ENCODE measurements at regions not wholly inside any gene's neighbourhood (a gene's known extent, or its start where the extent isn't known, plus 50 kb on each side); places are given as distances from the start of the nearest gene placed in this dataset.
"Not testable (repeated sequence)": the region's sequence is repeated elsewhere in the genome, so short reads cannot be mapped to it uniquely, and the experiment has no call there.

GRCh38 chr18:55897091-55897689 lies 309.2 kb upstream of the TCF4 start:
- Histone ChIP-seq H3K4me2 (ENCODE audit: low read depth, low read length) (no peak overlapping the region), H2AFZ (ENCODE audit: low read length) (no peak overlapping the region), H3K27ac (ENCODE audit: low read length) (no peak overlapping the region), H3K4me3 (ENCODE audit: low read length) (no peak overlapping the region), H3K27me3 (replicated peaks; ENCODE audit: insufficient read depth, low read length) (no peaks in the 10 kb centered on the region), H3K9me2 (replicated peaks; ENCODE audit: insufficient read depth, low read length) (no peaks in the 10 kb centered on the region), H3F3A (ENCODE audit: insufficient read depth, low read length) (no peaks in the 10 kb centered on the region), H3K79me2 (ENCODE audit: low read length) (no peaks in the 10 kb centered on the region), H3K36me3 (replicated peaks; ENCODE audit: insufficient read depth, low read length) (no peaks in the 10 kb centered on the region), H3K4me1 (ENCODE audit: low read length) (no peaks in the 10 kb centered on the region), H4K20me1 (ENCODE audit: insufficient read depth, low read length) (no peaks in the 10 kb centered on the region), H3K9me3 (replicated peaks; ENCODE audit: insufficient read depth, low read length) (no peaks in the 10 kb centered on the region), H3K9ac (ENCODE audit: low read length) (no peak overlapping the region)
- DNase-seq: no peak
- TF ChIP-seq, protein P1, sequence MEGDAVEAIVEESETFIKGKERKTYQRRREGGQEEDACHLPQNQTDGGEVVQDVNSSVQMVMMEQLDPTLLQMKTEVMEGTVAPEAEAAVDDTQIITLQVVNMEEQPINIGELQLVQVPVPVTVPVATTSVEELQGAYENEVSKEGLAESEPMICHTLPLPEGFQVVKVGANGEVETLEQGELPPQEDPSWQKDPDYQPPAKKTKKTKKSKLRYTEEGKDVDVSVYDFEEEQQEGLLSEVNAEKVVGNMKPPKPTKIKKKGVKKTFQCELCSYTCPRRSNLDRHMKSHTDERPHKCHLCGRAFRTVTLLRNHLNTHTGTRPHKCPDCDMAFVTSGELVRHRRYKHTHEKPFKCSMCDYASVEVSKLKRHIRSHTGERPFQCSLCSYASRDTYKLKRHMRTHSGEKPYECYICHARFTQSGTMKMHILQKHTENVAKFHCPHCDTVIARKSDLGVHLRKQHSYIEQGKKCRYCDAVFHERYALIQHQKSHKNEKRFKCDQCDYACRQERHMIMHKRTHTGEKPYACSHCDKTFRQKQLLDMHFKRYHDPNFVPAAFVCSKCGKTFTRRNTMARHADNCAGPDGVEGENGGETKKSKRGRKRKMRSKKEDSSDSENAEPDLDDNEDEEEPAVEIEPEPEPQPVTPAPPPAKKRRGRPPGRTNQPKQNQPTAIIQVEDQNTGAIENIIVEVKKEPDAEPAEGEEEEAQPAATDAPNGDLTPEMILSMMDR (IDR thresholded peaks at IDR 0.05; ENCODE audit: low read length): no peak
- TF ChIP-seq EZH2phosphoT487 (IDR thresholded peaks at IDR 0.05; ENCODE audit: low read length): no peak
- no peak for TF ChIP-seq EZH2 (optimal IDR thresholded peaks at IDR 0.05; ENCODE audit: low read depth, low read length)

DNA sequence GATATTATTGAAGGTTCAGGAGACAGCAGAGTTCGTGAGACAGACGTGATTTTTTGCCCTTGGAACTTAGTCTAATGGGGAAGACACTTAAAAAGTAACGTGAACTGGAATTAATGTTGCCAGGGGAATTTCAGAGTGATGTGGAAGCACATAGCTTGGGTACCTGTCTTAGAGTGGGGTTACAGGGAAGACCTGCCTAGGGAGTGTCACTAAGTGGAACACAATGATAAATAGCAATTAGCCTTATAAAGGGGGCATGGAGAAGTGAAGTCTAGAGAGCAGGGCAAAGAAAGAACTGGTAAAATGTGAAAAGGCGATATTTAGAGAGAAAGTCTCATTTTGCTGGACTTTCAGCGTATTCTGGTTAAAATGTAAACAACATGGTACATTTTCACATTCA lies 306.0 kb upstream of the TCF4 start:
- no peaks in the 10 kb centered on the region for H3K9me3 ChIP-seq (replicated peaks; ENCODE audit: insufficient read depth, low read length)
- no peak overlapping the region for H3K4me2 ChIP-seq (ENCODE audit: low read depth, low read length)
- H2AFZ ChIP-seq (ENCODE audit: low read length): no peak overlapping the region
- DNase-seq: no peak
- H3K9me2 ChIP-seq (replicated peaks; ENCODE audit: insufficient read depth, low read length): no peaks in the 10 kb centered on the region
- H3K9ac ChIP-seq (ENCODE audit: low read length): no peak overlapping the region
- H3K27ac ChIP-seq (ENCODE audit: low read length): no peak overlapping the region
- H3F3A ChIP-seq (ENCODE audit: insufficient read depth, low read length): no peaks in the 10 kb centered on the region
- H3K4me1 ChIP-seq (ENCODE audit: low read length): no peaks in the 10 kb centered on the region
- no peak overlapping the region for H3K4me3 ChIP-seq (ENCODE audit: low read length)
- H4K20me1 ChIP-seq (ENCODE audit: insufficient read depth, low read length): no peaks in the 10 kb centered on the region
- no peaks in the 10 kb centered on the region for H3K27me3 ChIP-seq (replicated peaks; ENCODE audit: insufficient read depth, low read length)
- no peaks in the 10 kb centered on the region for H3K36me3 ChIP-seq (replicated peaks; ENCODE audit: insufficient read depth, low read length)
- TF ChIP-seq, protein P1 (IDR thresholded peaks at IDR 0.05; ENCODE audit: low read length): no peak
- TF ChIP-seq EZH2 (optimal IDR thresholded peaks at IDR 0.05; ENCODE audit: low read depth, low read length) (no peak), EZH2phosphoT487 (IDR thresholded peaks at IDR 0.05; ENCODE audit: low read length) (no peak)
- no peaks in the 10 kb centered on the region for H3K79me2 ChIP-seq (ENCODE audit: low read length)

DNA sequence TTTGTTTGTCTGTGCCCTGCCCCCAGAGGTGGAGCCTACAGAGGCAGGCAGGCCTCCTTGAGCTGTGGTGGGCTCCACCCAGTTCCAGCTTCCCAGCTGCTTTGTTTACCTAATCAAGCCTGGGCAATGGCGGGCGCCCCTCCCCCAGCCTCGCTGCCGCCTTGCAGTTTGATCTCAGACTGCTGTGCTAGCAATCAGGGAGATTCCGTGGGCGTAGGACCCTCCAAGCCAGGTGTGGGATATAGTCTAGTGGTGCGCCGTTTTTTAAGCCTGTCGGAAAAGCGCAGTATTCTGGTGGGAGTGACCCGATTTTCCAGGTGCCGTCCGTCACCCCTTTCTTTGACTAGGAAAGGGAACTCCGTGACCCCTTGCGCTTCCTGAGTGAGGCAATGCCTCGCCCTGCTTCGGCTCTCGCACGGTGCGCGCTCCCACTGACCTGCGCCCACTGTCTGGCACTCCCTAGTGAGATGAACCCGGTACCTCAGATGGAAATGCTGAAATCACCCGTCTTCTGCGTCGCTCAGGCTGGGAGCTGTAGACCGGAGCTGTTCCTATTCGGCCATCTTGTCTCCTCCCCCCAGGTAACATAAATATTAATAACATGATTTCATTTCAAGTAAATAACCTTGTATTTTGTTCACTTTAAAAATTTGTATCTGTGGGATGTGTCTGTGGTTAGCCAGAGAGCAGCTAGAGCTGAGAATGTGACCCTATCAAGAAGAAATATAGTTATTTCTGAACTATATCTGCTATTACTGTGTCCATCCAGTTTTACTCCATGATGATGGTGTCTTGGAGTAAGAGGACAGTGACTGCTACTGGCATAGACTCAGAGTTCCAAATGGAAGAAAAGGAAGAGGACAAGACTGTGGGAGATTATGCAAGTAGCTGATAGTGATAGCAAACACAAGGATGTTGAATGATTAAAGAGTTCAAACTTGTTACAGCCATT lies 305.1 kb upstream of the TCF4 start:
- not testable (repeated sequence) for H3K9ac ChIP-seq (ENCODE audit: low read length); H3K4me1 ChIP-seq (ENCODE audit: low read length); DNase-seq; H3K36me3 ChIP-seq (replicated peaks; ENCODE audit: insufficient read depth, low read length); H3K9me2 ChIP-seq (replicated peaks; ENCODE audit: insufficient read depth, low read length); H3K9me3 ChIP-seq (replicated peaks; ENCODE audit: insufficient read depth, low read length); H4K20me1 ChIP-seq (ENCODE audit: insufficient read depth, low read length); H3K27ac ChIP-seq (ENCODE audit: low read length); H3F3A ChIP-seq (ENCODE audit: insufficient read depth, low read length); H3K79me2 ChIP-seq (ENCODE audit: low read length); H3K4me3 ChIP-seq (ENCODE audit: low read length); H3K4me2 ChIP-seq (ENCODE audit: low read depth, low read length); H2AFZ ChIP-seq (ENCODE audit: low read length); H3K27me3 ChIP-seq (replicated peaks; ENCODE audit: insufficient read depth, low read length)

DNA sequence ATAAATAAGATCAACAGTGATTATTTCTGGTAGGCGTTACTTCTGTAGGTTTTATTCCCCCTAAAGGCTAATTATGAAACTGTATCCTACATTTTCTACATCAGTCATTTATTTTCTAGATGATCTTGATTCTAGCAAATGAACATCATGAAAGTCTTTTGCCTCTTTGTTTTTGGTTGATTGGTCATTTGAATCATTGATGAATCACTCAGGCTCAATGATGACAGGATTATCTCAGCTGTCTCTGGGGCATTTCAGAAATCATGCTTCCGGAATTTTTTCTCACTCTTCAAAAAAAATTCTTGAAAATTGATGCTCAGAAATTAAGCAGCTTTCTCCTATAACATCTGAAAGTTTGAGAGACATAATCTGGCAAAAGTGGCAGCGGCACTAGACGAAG lies 298.9 kb upstream of the TCF4 start:
- H3K9me3 ChIP-seq (replicated peaks; ENCODE audit: insufficient read depth, low read length): no peaks in the 10 kb centered on the region
- no peaks in the 10 kb centered on the region for H4K20me1 ChIP-seq (ENCODE audit: insufficient read depth, low read length)
- no peak overlapping the region for H3K4me2 ChIP-seq (ENCODE audit: low read depth, low read length)
- no peak overlapping the region for H3K27ac ChIP-seq (ENCODE audit: low read length)
- H3F3A ChIP-seq (ENCODE audit: insufficient read depth, low read length): no peaks in the 10 kb centered on the region
- no peaks in the 10 kb centered on the region for H3K9me2 ChIP-seq (replicated peaks; ENCODE audit: insufficient read depth, low read length)
- no peak overlapping the region for H3K4me3 ChIP-seq (ENCODE audit: low read length)
- H3K4me1 ChIP-seq (ENCODE audit: low read length): no peaks in the 10 kb centered on the region
- no peak for DNase-seq
- TF ChIP-seq, protein P1 (IDR thresholded peaks at IDR 0.05; ENCODE audit: low read length): no peak
- no peak for TF ChIP-seq EZH2 (optimal IDR thresholded peaks at IDR 0.05; ENCODE audit: low read depth, low read length)
- TF ChIP-seq EZH2phosphoT487 (IDR thresholded peaks at IDR 0.05; ENCODE audit: low read length): no peak
- no peak overlapping the region for H3K9ac ChIP-seq (ENCODE audit: low read length)
- H3K27me3 ChIP-seq (replicated peaks; ENCODE audit: insufficient read depth, low read length): no peaks in the 10 kb centered on the region
- no peaks in the 10 kb centered on the region for H3K36me3 ChIP-seq (replicated peaks; ENCODE audit: insufficient read depth, low read length)
- H2AFZ ChIP-seq (ENCODE audit: low read length): no peak overlapping the region
- H3K79me2 ChIP-seq (ENCODE audit: low read length): no peaks in the 10 kb centered on the region

Measured in MM.1S (cell line).